Endothelial cell of umbilical vein (primary cell): ENCODE measurements at regions not wholly inside any gene's neighbourhood (a gene's known extent, or its start where the extent isn't known, plus 50 kb on each side); places are given as distances from the start of the nearest gene placed in this dataset.

Experiments used
- BruUV-seq: library from RNA; stranded (reverse); fragments of 400-500 nt; replicated peaks from 2 replicates; lab custom pipeline; 2021; lab: Mats Ljungman, UMichigan
- CTCF ChIA-PET: fragments of 300-600, 350-600 bp; sonication (Branson Sonifier 250); formaldehyde crosslinking; loops from one replicate; lab custom pipeline; 2021; ENCODE audit warnings: antibody characterized with exemption, inconsistent platforms; lab: Charles Lee
- POLR2A ChIA-PET: fragments of 300-600, 350-600 bp; sonication (Branson Sonifier 250); formaldehyde crosslinking; loops from one replicate; lab custom pipeline; 2021; ENCODE audit warnings: antibody characterized with exemption, inconsistent platforms; lab: Charles Lee
- DNase-seq: peaks from one replicate; pipeline ENCODE4 v3.0.0-alpha.2; 2011; ENCODE audit warnings: low read depth, low spot score
- FAIRE-seq: peaks from 2 replicates; lab custom pipeline; 2011; peaks lifted over from hg19 to GRCh38; lab: Jason Lieb, UNC
- H2AFZ ChIP-seq: 2 replicates; pipeline ENCODE4 v1.6.0; 2012; ENCODE audit warnings: low read depth, low read length, control low read depth, inconsistent platforms
- H3K27ac ChIP-seq: 2 replicates; pipeline ENCODE4 v1.5.1; 2011; ENCODE audit warnings: low read depth, mild to moderate bottlenecking, control low read depth, low read length, moderate library complexity; ENCODE audit not compliant: insufficient read depth
- H3K27me3 ChIP-seq, 2 experiments: 2 replicates each; pipeline versions ENCODE4 v1.6.0 to v1.6.1; 2011; ENCODE audit warnings: low read length in 2 of 2, mixed read lengths in 1 of 2; ENCODE audit not compliant: control insufficient read depth in 2 of 2, insufficient read depth in 2 of 2
- H3K36me3 ChIP-seq, 2 experiments: 2 replicates in 1 of 2; 3 replicates in 1 of 2; pipeline ENCODE4 v1.5.1; 2011; ENCODE audit warnings: low read length in 2 of 2, mild to moderate bottlenecking in 1 of 2, moderate library complexity in 1 of 2; ENCODE audit not compliant: control insufficient read depth in 2 of 2, insufficient read depth in 2 of 2; ENCODE audit errors: extremely low read depth in 1 of 2
- H3K4me1 ChIP-seq: 3 replicates; pipeline ENCODE4 v1.5.1; 2011; ENCODE audit warnings: mild to moderate bottlenecking, low read length; ENCODE audit not compliant: control insufficient read depth, insufficient read depth; ENCODE audit errors: extremely low read depth
- H3K4me2 ChIP-seq: 2 replicates; pipeline ENCODE4 v1.6.1; 2011; ENCODE audit warnings: low read length, control low read depth, mixed read lengths; ENCODE audit not compliant: insufficient read depth
- H3K4me3 ChIP-seq, 3 experiments: fragments of 200-600 bp in 1 of 3; sonication (generic), shearing (Covaris generic) in 1 of 3; replicated peaks in 1 of 3; 2 replicates each; pipeline ENCODE4 v1.5.1; 2011 to 2016; ENCODE audit warnings: control low read depth in 3 of 3, low read length in 3 of 3, mild to moderate bottlenecking in 2 of 3, inconsistent platforms in 1 of 3, low read depth in 1 of 3, moderate library complexity in 1 of 3; ENCODE audit not compliant: insufficient read depth in 1 of 3
- H3K79me2 ChIP-seq: 2 replicates; pipeline ENCODE4 v1.6.0; 2012; ENCODE audit warnings: low read length, inconsistent platforms; ENCODE audit not compliant: control insufficient read depth, insufficient read depth
- H3K9ac ChIP-seq: replicated peaks from 2 replicates; pipeline ENCODE3; 2011; ENCODE audit warnings: low read length, control low read depth; ENCODE audit not compliant: insufficient read depth; ENCODE audit errors: extremely low read depth
- H3K9me1 ChIP-seq: replicated peaks from 3 replicates; pipeline ENCODE4 v1.6.0; 2011; ENCODE audit warnings: mild to moderate bottlenecking, low read length; ENCODE audit not compliant: control insufficient read depth, insufficient read depth; ENCODE audit errors: extremely low read depth
- H3K9me3 ChIP-seq: replicated peaks from 2 replicates; pipeline ENCODE4 v1.5.1; 2012; ENCODE audit warnings: low read length, inconsistent platforms; ENCODE audit not compliant: control insufficient read depth, insufficient read depth
- H4K20me1 ChIP-seq: replicated peaks from 2 replicates; pipeline ENCODE3; 2011; ENCODE audit warnings: mild to moderate bottlenecking, low read length; ENCODE audit not compliant: control insufficient read depth, insufficient read depth; ENCODE audit errors: extremely low read depth
- CTCF ChIP-seq, 2 donors: IDR thresholded peaks; 1 replicate in 1 of 2; 2 replicates in 1 of 2; pipeline ENCODE4 v1.5.1; 2011; ENCODE audit warnings: low read length in 2 of 2, mild to moderate bottlenecking in 2 of 2, moderate library complexity in 2 of 2, control low read depth in 1 of 2, inconsistent platforms in 1 of 2, low read depth in 1 of 2; ENCODE audit not compliant: insufficient read depth in 1 of 2; ENCODE audit errors: extremely low read depth in 1 of 2
- EZH2 ChIP-seq: IDR thresholded peaks from 2 replicates; pipeline ENCODE4 v1.6.1; 2012; ENCODE audit warnings: borderline replicate concordance, low read depth, mild to moderate bottlenecking, moderate library complexity, low read length, inconsistent platforms; ENCODE audit not compliant: severe bottlenecking
- FOS ChIP-seq: IDR thresholded peaks from 2 replicates; pipeline ENCODE4 v1.6.1; 2011; ENCODE audit warnings: mild to moderate bottlenecking, low read length, moderate library complexity, borderline replicate concordance; ENCODE audit not compliant: insufficient read depth
- GATA2 ChIP-seq: IDR thresholded peaks from 2 replicates; pipeline ENCODE4 v1.7.0; 2011; ENCODE audit warnings: low read depth, mild to moderate bottlenecking, moderate library complexity, mixed read lengths, low read length; ENCODE audit not compliant: insufficient read length, insufficient read depth
- JUN ChIP-seq: IDR thresholded peaks from 2 replicates; pipeline ENCODE4 v1.6.1; 2011; ENCODE audit warnings: borderline replicate concordance, low read depth; ENCODE audit not compliant: insufficient read length, insufficient read depth
- MAX ChIP-seq: IDR thresholded peaks from 2 replicates; pipeline ENCODE4 v1.6.1; 2011; ENCODE audit not compliant: insufficient read depth, insufficient read length
- MYC ChIP-seq: IDR thresholded peaks from one replicate; pipeline ENCODE4 v1.6.1; 2011; ENCODE audit warnings: mild to moderate bottlenecking, low read depth, low read length
- POLR2A ChIP-seq: IDR thresholded peaks from 2 replicates; pipeline ENCODE4 v1.6.1; 2012; ENCODE audit warnings: low read depth, mild to moderate bottlenecking, control low read depth, low read length
- POLR2AphosphoS5 ChIP-seq: IDR thresholded peaks from 2 replicates; pipeline ENCODE4 v1.6.1; 2012; ENCODE audit warnings: low read depth, mild to moderate bottlenecking, control low read depth, low read length, moderate library complexity; ENCODE audit not compliant: insufficient read depth
- dilution Hi-C: fragments of 300-500 bp; cut with MboI; formaldehyde crosslinking; loops from one replicate; pipeline ENCODE4 v1.15.0; 2019; ENCODE audit warnings: low sequenced_read_pairs; ENCODE audit not compliant: extremely low pct_ligation_motif_present
- intact Hi-C: fragments of 100-400 bp; cut with micrococcal nuclease; formaldehyde crosslinking; loops from one replicate; pipeline ENCODE4 v1.10.0; 2022

- Histone ChIP-seq H3K9ac (no peak overlapping the region), H3K27ac (no peak overlapping the region), H3K36me3 (no peaks in the 10 kb centered on the region), H3K9me1 (no peaks in the 10 kb centered on the region), H3K9me3 (no peaks in the 10 kb centered on the region), H3K4me3 (no peak overlapping the region), H3K4me2 (no peak overlapping the region), H4K20me1 (no peaks in the 10 kb centered on the region), H2AFZ (no peak overlapping the region), H3K79me2 (no peaks in the 10 kb centered on the region), H3K27me3 (no peaks in the 10 kb centered on the region), H3K4me1 (peaks cover 5% of the 10 kb centered on the region)
- ChIA-PET POLR2A (no interaction called here), CTCF (interaction anchor here (0.9 to 1.0 kb wide), 3 partner anchors 8 to 338 kb away, joined by 3 read pairs; no protein-coding TSS in a partner anchor)
- BruUV-seq, result no TSS peak
- dilution Hi-C loops (no loop called here), intact Hi-C loops (no loop called here)
- FAIRE-seq (no peak), DNase-seq (no peak)
- TF ChIP-seq POLR2AphosphoS5 (no peak), POLR2A (no peak), FOS (no peak)
Measured at GRCh38 chr7:106812027-106812643, 52.9 kb upstream of the PIK3CG start.

- DNase-seq (peak; percentile 40), FAIRE-seq (no peak)
- ChIA-PET CTCF (interaction anchor here (0.6 kb wide), 1 partner anchor 334 kb away, joined by 3 read pairs; no protein-coding TSS in a partner anchor), POLR2A (no interaction called here)
- H3K9me3 ChIP-seq, result no peaks in the 10 kb centered on the region
- no peaks in the 10 kb centered on the region for H3K36me3 ChIP-seq
- no peaks in the 10 kb centered on the region for H3K79me2 ChIP-seq
- H3K9me1 ChIP-seq, result no peaks in the 10 kb centered on the region
- no peak overlapping the region for H3K4me3 ChIP-seq
- no TSS peak for BruUV-seq
- no peak overlapping the region for H3K4me2 ChIP-seq
- peaks cover 5% of the 10 kb centered on the region for H3K4me1 ChIP-seq
- no peaks in the 10 kb centered on the region for H3K27me3 ChIP-seq
- H3K27ac ChIP-seq, result no peak overlapping the region
- no peaks in the 10 kb centered on the region for H4K20me1 ChIP-seq
- no peak overlapping the region for H3K9ac ChIP-seq
- TF ChIP-seq EZH2 (no peak), MYC (no peak), MAX (no peak), POLR2AphosphoS5 (no peak), GATA2 (no peak), FOS (peak; percentile 60), JUN (peak; percentile 37), POLR2A (no peak), CTCF (IDR thresholded peaks at IDR 0.05; ENCODE audit: extremely low read depth in 1 of 2, insufficient read depth in 1 of 2, low read depth in 1 of 2, low read length in 2 of 2) (no peak)
- intact Hi-C loops, result no loop called here
- dilution Hi-C loops, result no loop called here
- no peak overlapping the region for H2AFZ ChIP-seq
Measured at GRCh38 chr7:106813705-106814305, 51.3 kb upstream of the PIK3CG start.
